Parathyroid adenoma (tissue), 2 donors: ENCODE measurements at regions not wholly inside any gene's neighbourhood (a gene's known extent, or its start where the extent isn't known, plus 50 kb on each side); places are given as distances from the start of the nearest gene placed in this dataset.

Experiments used
- H2AFZ ChIP-seq: fragments of 300-600 bp; sonication (generic); one replicate; pipeline ENCODE4 v1.7.0; 2017; ENCODE audit warnings: antibody characterized with exemption, mild to moderate bottlenecking
- H3K27ac ChIP-seq: fragments of 300-600 bp; sonication (generic); one replicate; pipeline ENCODE4 v1.7.0; 2017
- H3K27me3 ChIP-seq: fragments of 300-600 bp; sonication (generic); one replicate; pipeline ENCODE4 v1.7.0; 2017; ENCODE audit warnings: low read length; ENCODE audit not compliant: control insufficient read depth, insufficient read depth
- H3K36me3 ChIP-seq: fragments of 300-600 bp; sonication (generic); one replicate; pipeline ENCODE4 v1.7.0; 2017; ENCODE audit warnings: low read length; ENCODE audit not compliant: control insufficient read depth, insufficient read depth
- H3K4me1 ChIP-seq: fragments of 300-600 bp; sonication (generic); one replicate; pipeline ENCODE4 v1.7.0; 2017; ENCODE audit warnings: control low read depth
- H3K4me2 ChIP-seq: fragments of 300-600 bp; sonication (generic); one replicate; pipeline ENCODE4 v1.7.0; 2017; ENCODE audit warnings: low read length
- H3K4me3 ChIP-seq: fragments of 300-600 bp; sonication (generic); one replicate; pipeline ENCODE4 v1.7.0; 2017; ENCODE audit warnings: low read depth, low read length
- H3K79me2 ChIP-seq: fragments of 300-600 bp; sonication (generic); one replicate; pipeline ENCODE4 v1.7.0; 2017; ENCODE audit warnings: control low read depth
- H3K9ac ChIP-seq: fragments of 300-600 bp; sonication (generic); one replicate; pipeline ENCODE4 v1.7.0; 2017; ENCODE audit warnings: mild to moderate bottlenecking
- H3K9me3 ChIP-seq: fragments of 300-600 bp; sonication (generic); one replicate; pipeline ENCODE4 v1.7.0; 2017; ENCODE audit warnings: low read length; ENCODE audit not compliant: control insufficient read depth
- TF ChIP-seq, protein P1 (sequence below): fragments of 300-600 bp; sonication (generic); IDR thresholded peaks from one replicate; pipeline ENCODE4 v1.7.0; 2017; ENCODE audit warnings: antibody characterized with exemption, mild to moderate bottlenecking
- donor health status: primary hyperparathyroidism.

- Histone ChIP-seq H3K79me2 (no peaks in the 10 kb centered on the region), H3K4me2 (no peak overlapping the region), H3K4me1 (no peaks in the 10 kb centered on the region), H3K27ac (no peak overlapping the region), H2AFZ (no peak overlapping the region), H3K9ac (no peak overlapping the region), H3K36me3 (no peaks in the 10 kb centered on the region), H3K9me3 (no peaks in the 10 kb centered on the region), H3K27me3 (no peaks in the 10 kb centered on the region), H3K4me3 (no peak overlapping the region)
- TF ChIP-seq, protein P1, sequence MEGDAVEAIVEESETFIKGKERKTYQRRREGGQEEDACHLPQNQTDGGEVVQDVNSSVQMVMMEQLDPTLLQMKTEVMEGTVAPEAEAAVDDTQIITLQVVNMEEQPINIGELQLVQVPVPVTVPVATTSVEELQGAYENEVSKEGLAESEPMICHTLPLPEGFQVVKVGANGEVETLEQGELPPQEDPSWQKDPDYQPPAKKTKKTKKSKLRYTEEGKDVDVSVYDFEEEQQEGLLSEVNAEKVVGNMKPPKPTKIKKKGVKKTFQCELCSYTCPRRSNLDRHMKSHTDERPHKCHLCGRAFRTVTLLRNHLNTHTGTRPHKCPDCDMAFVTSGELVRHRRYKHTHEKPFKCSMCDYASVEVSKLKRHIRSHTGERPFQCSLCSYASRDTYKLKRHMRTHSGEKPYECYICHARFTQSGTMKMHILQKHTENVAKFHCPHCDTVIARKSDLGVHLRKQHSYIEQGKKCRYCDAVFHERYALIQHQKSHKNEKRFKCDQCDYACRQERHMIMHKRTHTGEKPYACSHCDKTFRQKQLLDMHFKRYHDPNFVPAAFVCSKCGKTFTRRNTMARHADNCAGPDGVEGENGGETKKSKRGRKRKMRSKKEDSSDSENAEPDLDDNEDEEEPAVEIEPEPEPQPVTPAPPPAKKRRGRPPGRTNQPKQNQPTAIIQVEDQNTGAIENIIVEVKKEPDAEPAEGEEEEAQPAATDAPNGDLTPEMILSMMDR, result no peak
These were observed 283.0 kb upstream of the MAGI2 start for GRCh38 chr7:79736418-79736817.

GRCh38 chr7:79735012-79735411, 281.5 kb upstream of the MAGI2 start:
- no peaks in the 10 kb centered on the region for H3K4me1 ChIP-seq
- no peak overlapping the region for H3K4me3 ChIP-seq
- no peaks in the 10 kb centered on the region for H3K9me3 ChIP-seq
- H3K4me2 ChIP-seq, result no peak overlapping the region
- TF ChIP-seq, protein P1, result no peak
- no peaks in the 10 kb centered on the region for H3K36me3 ChIP-seq
- H2AFZ ChIP-seq, result no peak overlapping the region
- H3K9ac ChIP-seq, result no peak overlapping the region
- no peaks in the 10 kb centered on the region for H3K79me2 ChIP-seq
- H3K27ac ChIP-seq, result no peak overlapping the region
- H3K27me3 ChIP-seq, result no peaks in the 10 kb centered on the region

- no peaks in the 10 kb centered on the region for H3K36me3 ChIP-seq
- no peak overlapping the region for H3K27ac ChIP-seq
- H3K9ac ChIP-seq, result no peak overlapping the region
- no peak overlapping the region for H3K4me2 ChIP-seq
- no peaks in the 10 kb centered on the region for H3K4me1 ChIP-seq
- no peak overlapping the region for H3K4me3 ChIP-seq
- no peaks in the 10 kb centered on the region for H3K9me3 ChIP-seq
- TF ChIP-seq, protein P1, result no peak
- no peaks in the 10 kb centered on the region for H3K79me2 ChIP-seq
- H2AFZ ChIP-seq, result no peak overlapping the region
- H3K27me3 ChIP-seq, result no peaks in the 10 kb centered on the region
These were observed 280.7 kb upstream of the MAGI2 start for GRCh38 chr7:79734181-79734580.

DNA sequence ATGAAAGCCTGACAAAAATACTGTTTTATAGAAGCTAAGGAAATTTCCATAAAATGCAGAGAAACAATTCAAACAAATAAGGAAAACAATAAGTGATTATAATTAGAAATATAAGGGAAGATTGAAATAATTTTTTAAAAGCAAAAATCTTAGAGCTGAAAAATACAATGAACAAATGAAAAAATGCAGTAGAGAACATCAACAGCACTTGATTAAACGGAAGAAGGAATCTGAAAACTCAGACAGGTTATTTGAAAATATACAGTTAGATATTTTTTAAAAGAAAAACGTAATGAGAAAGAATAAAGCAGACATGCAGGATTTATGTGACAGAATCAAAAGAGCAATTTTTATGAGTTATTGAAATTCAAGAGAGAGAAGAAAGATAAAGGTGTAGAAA, 279.1 kb upstream of the MAGI2 start:
- Histone ChIP-seq H3K79me2 (no peaks in the 10 kb centered on the region), H3K36me3 (no peaks in the 10 kb centered on the region), H3K9me3 (no peaks in the 10 kb centered on the region), H3K27me3 (no peaks in the 10 kb centered on the region), H3K9ac (no peak overlapping the region), H3K4me2 (no peak overlapping the region), H2AFZ (no peak overlapping the region), H3K4me1 (no peaks in the 10 kb centered on the region), H3K4me3 (no peak overlapping the region), H3K27ac (no peak overlapping the region)
- TF ChIP-seq, protein P1, result no peak

DNA sequence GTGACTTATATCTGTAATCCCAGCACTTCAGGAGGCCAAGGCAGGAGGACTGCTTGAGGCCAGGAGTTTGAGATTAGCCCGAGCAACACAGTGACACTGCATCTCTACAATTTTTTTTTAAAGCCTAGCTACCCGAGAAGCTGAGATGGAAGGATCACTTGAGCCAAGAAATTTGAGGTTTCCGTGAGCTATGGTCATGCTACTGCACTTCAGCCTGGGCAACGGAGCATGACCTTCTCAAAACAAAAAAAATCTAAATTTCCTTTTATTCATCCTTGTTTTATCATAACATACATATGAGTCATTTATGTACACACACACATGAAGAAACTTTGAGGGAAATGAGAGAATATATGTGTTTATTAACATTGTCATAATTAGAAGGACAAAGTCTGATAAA, 277.5 kb upstream of the MAGI2 start:
- Histone ChIP-seq H3K36me3 (no peaks in the 10 kb centered on the region), H3K9ac (no peak overlapping the region), H3K27me3 (no peaks in the 10 kb centered on the region), H3K27ac (no peak overlapping the region), H2AFZ (no peak overlapping the region), H3K4me3 (no peak overlapping the region), H3K79me2 (no peaks in the 10 kb centered on the region), H3K9me3 (no peaks in the 10 kb centered on the region), H3K4me2 (no peak overlapping the region), H3K4me1 (no peaks in the 10 kb centered on the region)
- TF ChIP-seq, protein P1, result no peak
